H1 (cell line): ENCODE measurements at regions not wholly inside any gene's neighbourhood (a gene's known extent, or its start where the extent isn't known, plus 50 kb on each side); places are given as distances from the start of the nearest gene placed in this dataset. TPM values are rescaled to one million over a fixed set of nuclear protein-coding genes. Genes with fewer than 3 reads are reported as not detected.

ENCODE experiments used
- KDM1A ChIP-seq: fragments of 200-600, 300-600 bp; sonication (generic); IDR thresholded peaks from 2 replicates; pipeline ENCODE4 v1.7.1; 2016; ENCODE audit warnings: mild to moderate bottlenecking, low read length, borderline replicate concordance
- KDM5A ChIP-seq: fragments of 200-600 bp; IDR thresholded peaks from 2 replicates; pipeline ENCODE4 v1.7.1; 2012; ENCODE audit warnings: mild to moderate bottlenecking, low read length, inconsistent platforms, mixed read lengths
- TEAD4 ChIP-seq: IDR thresholded peaks from 2 replicates; pipeline ENCODE4 v1.6.1; 2012; ENCODE audit warnings: low read depth, low read length, inconsistent platforms, mixed read lengths
- small RNA-seq: library from polyadenylated mRNA; stranded (forward); fragments of <200 nt; extraction: miRNeasy Mini kit (QIAGEN cat#:217004); gene quantifications from one replicate; pipeline ENCODE3, GENCODE V24; 2013; ENCODE audit not compliant: insufficient read depth
- TF ChIP-seq, protein P1 (sequence below): IDR thresholded peaks from 2 replicates; pipeline ENCODE4 v1.6.1; 2011; ENCODE audit warnings: low read depth, mild to moderate bottlenecking, low read length; ENCODE audit not compliant: insufficient read depth

GRCh38 chr1:78440381-78440793 lies 50.4 kb upstream of the PTGFR start (continued):
- no peak for TF ChIP-seq TEAD4
- TF ChIP-seq KDM5A = no peak
- no peak for TF ChIP-seq KDM1A
- TF ChIP-seq, protein P1, sequence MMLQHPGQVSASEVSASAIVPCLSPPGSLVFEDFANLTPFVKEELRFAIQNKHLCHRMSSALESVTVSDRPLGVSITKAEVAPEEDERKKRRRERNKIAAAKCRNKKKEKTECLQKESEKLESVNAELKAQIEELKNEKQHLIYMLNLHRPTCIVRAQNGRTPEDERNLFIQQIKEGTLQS = no peak

Small RNA genes lying in the stretch of these regions (small RNA-seq; reads per million reads assigned to genes)
- gene AC096531.1 = not detected
- not detected for gene RNA5SP23
